ENCODE measurements at regions not wholly inside any gene's neighbourhood (a gene's known extent, or its start where the extent isn't known, plus 50 kb on each side); places are given as distances from the start of the nearest gene placed in this dataset.
A peak's percentile ranks its signal among the peaks of the same experiment; 100 is the strongest.

DNA sequence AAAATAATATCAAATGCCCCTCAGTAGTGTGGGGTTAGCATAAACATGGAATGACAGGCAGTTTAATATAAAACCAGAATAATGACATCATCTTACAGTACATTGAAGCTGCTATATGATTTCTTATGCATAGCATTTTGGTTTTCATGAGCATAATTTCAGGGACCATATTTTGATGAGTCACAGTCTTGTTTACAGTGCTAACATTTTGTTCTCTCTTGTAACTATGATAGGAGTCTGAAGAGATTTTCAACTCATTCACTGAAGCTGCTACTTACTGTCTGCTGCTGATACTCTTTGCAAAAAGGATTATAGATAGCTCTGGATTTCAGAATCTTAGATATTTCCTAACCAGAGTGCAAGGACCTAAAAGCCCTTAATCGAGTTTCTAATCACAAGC lies 92.6 kb upstream of the CCDC54 start:
- in situ Hi-C loops (cut with HindIII; ENCODE audit: low sequenced_read_pairs) = no loop called here
- DNase-seq (ENCODE audit: low read depth, low spot score) = peak; percentile 50
- TF ChIP-seq, protein P1, sequence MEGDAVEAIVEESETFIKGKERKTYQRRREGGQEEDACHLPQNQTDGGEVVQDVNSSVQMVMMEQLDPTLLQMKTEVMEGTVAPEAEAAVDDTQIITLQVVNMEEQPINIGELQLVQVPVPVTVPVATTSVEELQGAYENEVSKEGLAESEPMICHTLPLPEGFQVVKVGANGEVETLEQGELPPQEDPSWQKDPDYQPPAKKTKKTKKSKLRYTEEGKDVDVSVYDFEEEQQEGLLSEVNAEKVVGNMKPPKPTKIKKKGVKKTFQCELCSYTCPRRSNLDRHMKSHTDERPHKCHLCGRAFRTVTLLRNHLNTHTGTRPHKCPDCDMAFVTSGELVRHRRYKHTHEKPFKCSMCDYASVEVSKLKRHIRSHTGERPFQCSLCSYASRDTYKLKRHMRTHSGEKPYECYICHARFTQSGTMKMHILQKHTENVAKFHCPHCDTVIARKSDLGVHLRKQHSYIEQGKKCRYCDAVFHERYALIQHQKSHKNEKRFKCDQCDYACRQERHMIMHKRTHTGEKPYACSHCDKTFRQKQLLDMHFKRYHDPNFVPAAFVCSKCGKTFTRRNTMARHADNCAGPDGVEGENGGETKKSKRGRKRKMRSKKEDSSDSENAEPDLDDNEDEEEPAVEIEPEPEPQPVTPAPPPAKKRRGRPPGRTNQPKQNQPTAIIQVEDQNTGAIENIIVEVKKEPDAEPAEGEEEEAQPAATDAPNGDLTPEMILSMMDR (IDR thresholded peaks at IDR 0.05; ENCODE audit: low read depth, low read length) = no peak
- H3K4me3 ChIP-seq (ENCODE audit: low read depth, low read length) = no peak overlapping the region

DNA sequence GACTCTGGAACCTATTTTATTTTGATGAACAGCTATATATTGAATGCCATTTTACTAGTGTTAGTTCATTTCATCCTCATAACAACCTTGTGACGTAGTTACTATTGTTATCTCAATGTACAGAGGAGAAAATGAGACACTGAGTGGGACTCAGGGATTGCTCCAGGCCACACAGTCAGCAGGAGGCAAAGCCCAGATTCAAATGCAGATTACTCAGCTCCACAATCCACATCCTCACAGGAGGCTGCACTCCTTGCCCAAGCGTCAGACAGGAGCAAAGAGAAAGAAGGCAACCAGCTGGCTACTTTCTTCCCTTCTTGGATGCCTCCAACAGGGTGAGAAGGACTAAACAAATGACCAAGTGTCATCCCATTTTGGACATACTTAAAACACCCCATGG lies 92.0 kb upstream of the CCDC54 start:
- in situ Hi-C loops (cut with HindIII; ENCODE audit: low sequenced_read_pairs) = no loop called here
- TF ChIP-seq, protein P1 (IDR thresholded peaks at IDR 0.05; ENCODE audit: low read depth, low read length) = no peak
- no peak overlapping the region for H3K4me3 ChIP-seq (ENCODE audit: low read depth, low read length)
- DNase-seq (ENCODE audit: low read depth, low spot score) = peak; percentile 49

DNA sequence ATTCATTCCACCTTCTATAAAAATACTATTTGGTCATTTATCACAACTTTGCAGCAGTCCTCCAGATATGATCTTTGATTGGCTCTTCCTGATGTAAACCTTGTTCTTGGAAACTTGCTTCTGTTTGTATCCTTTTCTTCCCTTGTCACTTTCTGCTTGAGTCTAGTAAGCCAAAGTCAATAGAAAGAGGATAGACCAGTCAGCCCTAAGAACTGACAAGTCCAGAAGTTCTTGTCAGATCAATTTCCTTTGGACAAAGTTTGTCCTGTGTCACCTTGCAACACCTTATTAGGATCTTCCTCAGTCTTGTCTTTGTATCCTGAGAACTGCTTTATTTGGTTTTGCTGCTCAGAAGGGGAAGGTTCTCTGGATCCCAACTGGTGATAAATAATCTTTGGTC lies 87.9 kb upstream of the CCDC54 start:
- no peak for DNase-seq (ENCODE audit: low read depth, low spot score)
- H3K4me3 ChIP-seq (ENCODE audit: low read depth, low read length) = no peak overlapping the region
- TF ChIP-seq, protein P1 (IDR thresholded peaks at IDR 0.05; ENCODE audit: low read depth, low read length) = no peak
- in situ Hi-C loops (cut with HindIII; ENCODE audit: low sequenced_read_pairs) = no loop called here

DNA sequence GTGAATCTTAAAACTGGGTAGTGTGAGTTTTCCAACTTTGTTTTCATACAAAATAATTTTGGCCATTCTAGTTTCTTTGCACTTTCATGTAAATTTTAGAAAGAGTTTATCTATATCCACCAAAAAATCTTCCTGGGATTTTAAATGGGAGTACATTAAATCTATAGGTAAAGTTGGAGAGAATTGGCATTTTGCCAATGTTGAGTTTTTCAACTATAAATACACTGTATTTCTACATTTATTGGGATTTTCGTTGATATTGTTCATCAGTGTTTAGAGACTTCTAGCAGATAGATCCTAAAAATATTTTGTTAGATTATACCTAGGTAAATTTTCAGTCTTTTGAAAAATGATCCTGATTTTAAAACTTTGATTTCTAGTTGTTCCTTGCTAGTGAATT lies 83.1 kb upstream of the CCDC54 start:
- no peak for DNase-seq (ENCODE audit: low read depth, low spot score)
- no peak overlapping the region for H3K4me3 ChIP-seq (ENCODE audit: low read depth, low read length)
- TF ChIP-seq, protein P1 (IDR thresholded peaks at IDR 0.05; ENCODE audit: low read depth, low read length) = no peak
- in situ Hi-C loops (cut with HindIII; ENCODE audit: low sequenced_read_pairs) = no loop called here

DNA sequence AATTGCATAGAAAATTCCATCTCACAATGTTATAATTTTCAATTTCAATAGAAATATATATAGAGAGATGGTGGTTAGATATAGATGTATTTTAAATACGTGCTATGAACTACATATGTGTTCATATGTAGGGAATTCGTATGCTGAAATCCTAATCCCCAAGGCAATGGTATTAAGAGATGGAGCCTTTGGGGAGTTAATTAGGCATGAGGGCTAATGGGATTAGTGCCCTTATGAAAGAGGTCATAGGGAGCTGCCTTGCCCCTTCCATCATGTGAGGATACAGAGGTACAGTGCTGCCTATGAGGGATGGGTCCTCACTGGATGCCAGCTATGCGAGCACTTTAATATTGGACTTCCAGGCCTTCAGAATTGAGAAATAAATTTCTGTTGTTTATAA lies 79.6 kb upstream of the CCDC54 start:
- H3K4me3 ChIP-seq (ENCODE audit: low read depth, low read length) = no peak overlapping the region
- no peak for DNase-seq (ENCODE audit: low read depth, low spot score)
- in situ Hi-C loops (cut with HindIII; ENCODE audit: low sequenced_read_pairs) = no loop called here
- TF ChIP-seq, protein P1 (IDR thresholded peaks at IDR 0.05; ENCODE audit: low read depth, low read length) = no peak

DNA sequence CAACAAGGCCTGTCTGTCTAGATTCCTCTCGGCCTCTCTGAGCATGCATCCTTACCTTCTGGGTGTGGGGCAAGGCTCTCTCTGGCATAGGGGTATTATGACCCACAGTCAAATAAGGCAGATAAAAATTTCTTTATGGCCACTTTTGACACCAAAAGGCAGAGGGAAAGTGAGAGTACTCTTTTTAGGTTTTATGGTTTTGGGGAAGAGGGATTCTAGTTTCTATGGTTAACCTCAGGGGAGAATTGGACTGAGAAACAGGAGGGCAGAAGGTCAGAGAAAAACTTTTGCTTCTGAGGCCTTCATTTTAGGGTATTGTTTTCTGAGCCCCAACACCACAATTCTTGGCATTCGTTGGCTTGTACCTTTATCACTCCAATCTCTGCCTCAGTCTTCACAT lies 70.0 kb upstream of the CCDC54 start:
- in situ Hi-C loops (cut with HindIII; ENCODE audit: low sequenced_read_pairs) = no loop called here
- DNase-seq (ENCODE audit: low read depth, low spot score) = no peak
- H3K4me3 ChIP-seq (ENCODE audit: low read depth, low read length) = no peak overlapping the region
- TF ChIP-seq, protein P1 (IDR thresholded peaks at IDR 0.05; ENCODE audit: low read depth, low read length) = no peak

DNA sequence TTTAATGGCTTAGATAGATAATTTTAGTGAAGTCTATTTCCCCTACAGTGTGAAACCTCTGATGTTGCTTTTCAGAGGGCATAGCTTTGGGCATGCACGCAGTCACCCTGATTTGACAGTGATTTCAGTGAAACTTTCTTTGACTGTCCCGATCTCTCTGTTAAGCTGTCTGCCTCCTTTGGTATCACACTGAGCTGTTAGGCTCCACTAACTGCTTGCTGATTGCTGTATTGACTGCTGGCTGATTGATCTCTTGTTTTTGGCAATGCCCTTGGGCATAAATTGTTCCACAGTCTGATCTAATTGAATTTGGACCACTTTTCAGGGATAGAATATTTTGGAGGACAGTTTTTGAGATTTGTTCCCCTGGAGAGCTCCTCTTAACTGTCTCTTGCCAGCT lies 68.5 kb upstream of the CCDC54 start:
- in situ Hi-C loops (cut with HindIII; ENCODE audit: low sequenced_read_pairs) = no loop called here
- TF ChIP-seq, protein P1 (IDR thresholded peaks at IDR 0.05; ENCODE audit: low read depth, low read length) = no peak
- H3K4me3 ChIP-seq (ENCODE audit: low read depth, low read length) = no peak overlapping the region
- DNase-seq (ENCODE audit: low read depth, low spot score) = no peak
